ENCODE measurements at regions not wholly inside any gene's neighbourhood (a gene's known extent, or its start where the extent isn't known, plus 50 kb on each side); places are given as distances from the start of the nearest gene placed in this dataset.

DNA sequence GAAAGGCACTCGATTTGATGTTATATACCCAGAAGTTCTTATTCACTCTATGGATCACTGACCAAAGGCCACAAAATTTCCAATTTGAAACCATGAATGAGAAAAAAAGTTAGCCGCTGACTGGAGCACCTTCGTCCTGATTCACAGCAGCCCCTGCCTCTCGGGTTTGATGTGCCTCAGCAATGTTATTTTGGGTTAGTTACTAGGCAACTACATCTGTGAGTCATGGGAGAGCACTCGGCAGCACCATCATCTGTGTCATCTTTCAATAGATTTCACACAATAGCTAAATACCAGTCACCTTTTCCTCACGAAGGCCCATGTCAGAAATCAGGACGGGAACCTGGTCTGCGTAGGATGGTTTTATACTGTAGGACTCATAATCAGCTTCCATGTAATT is 269.2 kb downstream of the ZBBX start:
- TF ChIP-seq, protein P1, sequence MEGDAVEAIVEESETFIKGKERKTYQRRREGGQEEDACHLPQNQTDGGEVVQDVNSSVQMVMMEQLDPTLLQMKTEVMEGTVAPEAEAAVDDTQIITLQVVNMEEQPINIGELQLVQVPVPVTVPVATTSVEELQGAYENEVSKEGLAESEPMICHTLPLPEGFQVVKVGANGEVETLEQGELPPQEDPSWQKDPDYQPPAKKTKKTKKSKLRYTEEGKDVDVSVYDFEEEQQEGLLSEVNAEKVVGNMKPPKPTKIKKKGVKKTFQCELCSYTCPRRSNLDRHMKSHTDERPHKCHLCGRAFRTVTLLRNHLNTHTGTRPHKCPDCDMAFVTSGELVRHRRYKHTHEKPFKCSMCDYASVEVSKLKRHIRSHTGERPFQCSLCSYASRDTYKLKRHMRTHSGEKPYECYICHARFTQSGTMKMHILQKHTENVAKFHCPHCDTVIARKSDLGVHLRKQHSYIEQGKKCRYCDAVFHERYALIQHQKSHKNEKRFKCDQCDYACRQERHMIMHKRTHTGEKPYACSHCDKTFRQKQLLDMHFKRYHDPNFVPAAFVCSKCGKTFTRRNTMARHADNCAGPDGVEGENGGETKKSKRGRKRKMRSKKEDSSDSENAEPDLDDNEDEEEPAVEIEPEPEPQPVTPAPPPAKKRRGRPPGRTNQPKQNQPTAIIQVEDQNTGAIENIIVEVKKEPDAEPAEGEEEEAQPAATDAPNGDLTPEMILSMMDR (IDR thresholded peaks at IDR 0.05), result no peak
- no peak for TF ChIP-seq EZH2 (IDR thresholded peaks at IDR 0.05)
- TF ChIP-seq EZH2phosphoT487 (IDR thresholded peaks at IDR 0.05), result no peak
